Pulmonary artery endothelial cell (primary cell): ENCODE measurements at regions not wholly inside any gene's neighbourhood (a gene's known extent, or its start where the extent isn't known, plus 50 kb on each side); places are given as distances from the start of the nearest gene placed in this dataset.
"Not testable (repeated sequence)": the region's sequence is repeated elsewhere in the genome, so short reads cannot be mapped to it uniquely, and the experiment has no call there.

Experiments
- DNase-seq: peaks from one replicate; pipeline ENCODE4 v3.0.0-alpha.2; 2011; ENCODE audit warnings: low read depth, low spot score

DNA sequence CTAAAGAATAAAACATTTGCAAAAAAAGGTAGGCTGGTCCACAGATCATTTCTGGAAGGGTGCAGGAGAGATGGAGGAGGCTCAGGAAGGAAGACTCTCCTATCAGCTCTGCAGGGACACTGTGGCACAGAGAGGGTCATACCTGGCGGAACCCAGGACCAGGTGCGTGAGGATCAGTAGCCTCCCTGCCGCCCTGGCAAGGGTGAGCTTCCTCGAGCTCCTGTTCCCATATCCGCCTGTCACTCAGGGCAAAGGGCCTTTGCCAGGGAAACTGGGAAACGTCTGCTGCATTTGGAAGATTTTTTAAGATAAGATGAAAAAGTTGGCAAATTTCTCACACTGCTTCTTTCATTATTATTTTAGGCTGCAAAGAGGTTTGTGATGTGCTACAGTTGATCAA is 112.1 kb upstream of the TIAM1 start:
- DNase-seq, result no peak

DNA sequence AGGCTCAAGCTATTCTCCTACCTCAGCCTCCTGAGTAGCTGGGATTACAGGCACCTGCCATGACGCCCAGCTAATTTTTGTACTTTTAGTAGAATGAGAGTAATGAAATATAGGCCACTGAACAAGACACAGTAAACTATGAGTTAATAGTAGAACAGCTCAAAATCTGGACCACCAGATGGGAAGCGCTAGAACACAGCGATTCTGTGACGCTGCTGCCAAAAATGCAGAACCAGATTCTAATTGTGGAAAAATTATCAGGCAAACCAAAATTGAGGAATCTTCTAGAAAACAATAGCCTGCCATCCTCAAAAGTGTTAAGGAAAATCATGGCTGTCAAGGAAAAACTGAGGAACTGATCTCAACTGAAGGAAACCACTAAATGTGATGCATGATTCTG is 111.4 kb upstream of the TIAM1 start:
- no peak for DNase-seq

DNA sequence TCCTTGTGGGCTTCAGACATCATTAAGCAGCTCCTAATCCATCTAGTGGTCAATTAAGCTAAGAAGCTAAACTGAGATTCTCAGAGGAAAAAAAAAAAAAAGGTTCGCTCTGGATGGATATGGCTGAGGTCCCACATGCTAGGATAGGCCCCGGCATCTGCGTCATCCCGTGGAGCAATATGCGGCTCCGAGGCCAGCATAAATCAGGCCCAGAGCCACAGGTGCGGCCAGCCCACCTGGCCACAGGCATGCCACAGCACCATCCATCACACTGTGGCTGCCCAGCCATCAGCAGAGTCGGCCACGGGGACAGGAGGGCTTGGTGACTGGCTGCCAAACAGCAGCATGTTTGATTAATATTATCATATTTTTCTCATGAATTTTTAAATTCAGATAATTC is 106.9 kb upstream of the TIAM1 start:
- DNase-seq, result no peak

DNA sequence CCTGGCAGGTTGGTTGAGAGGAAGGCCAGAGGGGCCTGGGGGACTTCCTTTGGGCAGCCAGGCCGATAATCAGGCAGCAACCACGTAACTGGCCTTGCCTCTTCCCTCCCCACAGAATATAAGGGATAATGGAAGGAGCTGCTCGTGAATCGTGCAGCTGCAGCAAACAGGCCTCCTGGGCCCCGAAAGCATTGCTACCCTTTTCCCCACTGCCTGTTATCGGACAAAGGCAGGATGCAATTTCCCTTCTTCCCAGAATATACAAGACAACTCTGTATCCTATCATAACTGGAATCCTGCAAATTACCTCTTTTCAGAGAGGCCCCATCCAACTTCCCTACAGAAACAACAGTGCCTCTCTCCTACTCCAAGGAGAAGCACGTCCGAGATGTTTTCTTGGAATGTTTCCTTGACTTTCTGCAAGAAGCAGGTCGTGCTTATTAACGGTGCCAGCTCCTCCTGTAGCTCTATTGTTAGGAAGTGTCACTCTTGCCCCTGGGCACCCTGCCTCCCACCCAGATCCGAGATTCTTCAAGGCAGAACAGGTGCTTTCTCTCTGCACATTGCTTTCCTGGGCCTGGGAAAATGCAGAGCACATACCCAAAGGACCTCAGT is 106.0 kb upstream of the TIAM1 start:
- DNase-seq, result no peak

DNA sequence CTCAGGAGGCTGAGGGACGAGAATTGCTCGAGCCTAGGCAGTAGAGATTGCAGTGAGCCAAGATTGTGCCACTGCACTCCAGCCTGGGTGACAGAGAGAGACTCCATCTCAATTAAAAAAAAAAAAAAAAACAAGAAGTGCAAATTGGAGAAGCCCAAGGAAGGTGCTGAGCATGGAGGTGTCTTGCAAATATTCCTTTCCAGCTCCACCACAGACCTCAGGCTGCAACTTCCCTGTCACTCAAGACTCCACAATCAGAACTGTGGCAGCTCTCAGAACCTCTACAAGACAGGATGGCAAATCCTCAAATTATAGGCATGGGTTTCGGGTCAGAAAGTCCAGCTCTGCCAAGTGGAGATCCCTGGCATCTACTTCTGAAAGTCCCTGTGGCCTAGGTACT is 104.4 kb upstream of the TIAM1 start:
- DNase-seq, result no peak

DNA sequence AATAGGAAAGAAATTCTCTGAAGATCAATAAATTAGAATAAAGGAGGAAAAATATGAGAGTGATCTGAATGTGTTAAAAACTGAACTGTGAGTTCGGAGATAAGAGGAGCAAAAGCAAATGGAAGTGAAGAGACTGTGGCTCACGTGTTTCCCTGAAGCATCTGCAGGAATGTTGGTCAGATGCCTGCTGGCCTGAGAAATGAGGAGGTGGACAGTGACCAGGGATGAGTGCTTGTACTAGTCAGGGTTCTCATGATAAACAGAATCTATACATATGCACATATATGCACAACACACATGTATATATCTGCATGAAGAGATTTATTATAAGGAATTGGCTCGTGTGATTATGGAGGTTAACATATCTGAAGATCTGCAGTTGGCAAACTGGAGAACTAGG is 103.4 kb upstream of the TIAM1 start:
- DNase-seq, result no peak

DNA sequence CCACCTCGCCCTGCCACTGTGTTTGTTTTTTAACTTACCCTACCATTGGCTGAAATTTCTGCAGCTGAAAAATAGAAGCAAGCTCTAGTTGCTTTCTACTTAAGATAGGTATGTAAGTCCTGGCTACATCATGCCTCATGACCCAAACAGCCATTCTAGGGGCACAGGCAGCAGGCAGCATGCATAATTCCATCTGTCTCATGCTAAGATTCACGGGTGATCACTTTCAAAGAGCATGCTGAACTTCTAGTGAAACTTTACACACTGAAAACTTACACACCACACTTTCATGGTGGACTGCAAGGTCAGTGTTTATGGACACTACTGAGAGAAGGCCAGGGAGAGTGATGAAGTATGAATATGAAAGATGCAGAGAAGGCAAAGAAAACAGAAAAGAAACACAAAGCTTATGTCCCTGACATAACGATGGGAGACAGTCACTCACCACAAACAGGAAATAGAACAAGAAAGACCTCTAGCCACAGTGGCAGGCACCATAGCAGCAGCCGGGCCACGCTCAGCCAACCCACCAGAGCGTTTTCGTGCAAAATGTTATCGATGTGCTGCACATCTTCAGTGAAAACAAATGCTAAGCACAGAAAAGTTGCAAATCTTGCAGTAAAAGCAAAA is 102.3 kb upstream of the TIAM1 start:
- DNase-seq, result no peak

DNA sequence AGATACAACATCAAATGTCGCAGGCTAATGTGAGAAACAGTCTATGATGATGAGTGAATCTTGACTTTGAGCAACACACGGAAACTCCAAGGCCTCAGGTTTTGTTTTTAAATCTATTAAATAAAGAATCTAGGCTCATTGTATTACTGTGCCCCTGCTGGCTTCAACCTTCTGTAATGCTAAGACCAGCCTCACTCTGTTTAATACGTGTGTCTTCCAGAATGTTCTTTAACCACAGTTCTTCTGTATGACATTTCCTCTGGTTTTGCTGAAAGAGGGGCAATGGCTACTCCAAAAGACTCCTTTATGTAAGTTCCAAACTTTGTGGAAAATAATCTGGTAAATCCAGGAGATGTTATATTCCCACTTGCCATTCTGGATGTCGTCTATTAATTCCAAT is 101.1 kb upstream of the TIAM1 start:
- no peak for DNase-seq

DNA sequence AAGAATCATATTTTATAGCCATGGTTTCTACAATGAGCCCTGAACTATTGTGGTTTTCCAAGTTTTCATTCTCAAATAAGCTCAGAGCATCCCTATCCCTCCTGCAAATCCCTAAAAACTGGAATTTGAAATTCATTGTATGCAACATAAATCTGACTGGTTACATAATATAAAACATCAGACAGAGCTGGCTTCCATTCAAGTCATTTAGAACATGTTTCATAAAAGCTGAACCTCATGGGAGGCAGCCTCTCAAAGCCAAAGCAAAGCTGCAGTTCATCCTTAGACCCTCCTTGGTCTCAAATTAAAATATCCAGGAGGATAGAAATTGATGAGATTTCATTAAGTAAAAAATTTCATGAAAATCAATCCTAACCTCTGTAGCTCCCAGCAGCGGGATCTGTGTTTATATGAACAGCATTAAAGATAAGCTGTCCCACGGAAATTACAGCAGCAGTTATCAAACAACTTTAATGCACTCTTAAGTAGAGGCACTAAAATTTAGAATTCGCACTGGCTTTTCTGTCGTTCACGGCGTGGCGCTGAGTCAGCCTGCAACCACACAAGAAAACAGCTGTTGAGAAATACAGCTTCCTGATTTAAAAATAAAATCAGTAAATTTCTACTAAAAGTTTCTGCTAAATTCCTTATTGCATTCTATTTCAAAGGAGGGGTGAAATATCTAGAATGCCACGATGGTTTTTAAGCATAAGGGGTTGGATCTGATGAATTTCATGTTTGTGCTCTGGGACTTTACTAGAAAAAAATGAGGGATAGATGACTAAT is 99.9 kb upstream of the TIAM1 start:
- DNase-seq, result no peak

DNA sequence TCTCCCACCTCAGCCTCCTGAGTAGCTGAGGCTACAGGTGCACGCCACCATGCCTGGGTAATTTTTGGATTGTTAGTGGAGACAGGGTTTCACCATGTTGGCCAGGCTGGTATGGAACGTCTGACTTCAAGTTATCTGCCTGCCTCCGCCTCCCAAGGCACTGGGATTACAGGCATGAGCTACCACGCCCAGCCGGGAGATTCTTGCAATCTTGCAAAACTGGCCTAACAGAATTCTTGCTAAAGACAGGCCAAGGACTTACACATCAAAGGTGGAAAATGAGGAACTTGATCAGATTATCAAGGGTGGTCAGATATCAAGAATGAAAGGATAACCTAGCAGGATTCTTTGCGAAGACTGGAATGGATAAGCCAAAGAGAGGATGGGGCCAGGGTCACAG is 98.3 kb upstream of the TIAM1 start:
- DNase-seq, result no peak

DNA sequence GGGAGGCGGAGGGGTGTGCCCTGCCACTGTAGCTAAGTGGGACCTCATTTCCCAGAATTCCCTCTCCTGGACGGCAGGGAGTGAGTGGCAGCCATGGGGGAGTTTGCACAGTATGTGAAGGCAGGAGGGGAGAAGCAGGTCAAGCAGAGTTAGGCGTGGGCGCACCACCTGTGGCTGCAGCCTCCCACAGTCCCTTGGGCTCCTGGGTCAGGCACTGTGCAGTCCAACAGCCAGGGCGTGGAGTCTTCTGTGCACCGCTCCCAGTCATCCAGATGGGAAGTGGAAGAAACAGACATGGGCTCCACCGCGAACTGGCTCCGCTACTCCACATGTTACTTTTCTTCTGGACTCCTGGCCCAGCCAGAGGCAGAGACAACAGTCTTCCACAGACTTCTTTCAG is 85.4 kb upstream of the TIAM1 start:
- no peak for DNase-seq

DNA sequence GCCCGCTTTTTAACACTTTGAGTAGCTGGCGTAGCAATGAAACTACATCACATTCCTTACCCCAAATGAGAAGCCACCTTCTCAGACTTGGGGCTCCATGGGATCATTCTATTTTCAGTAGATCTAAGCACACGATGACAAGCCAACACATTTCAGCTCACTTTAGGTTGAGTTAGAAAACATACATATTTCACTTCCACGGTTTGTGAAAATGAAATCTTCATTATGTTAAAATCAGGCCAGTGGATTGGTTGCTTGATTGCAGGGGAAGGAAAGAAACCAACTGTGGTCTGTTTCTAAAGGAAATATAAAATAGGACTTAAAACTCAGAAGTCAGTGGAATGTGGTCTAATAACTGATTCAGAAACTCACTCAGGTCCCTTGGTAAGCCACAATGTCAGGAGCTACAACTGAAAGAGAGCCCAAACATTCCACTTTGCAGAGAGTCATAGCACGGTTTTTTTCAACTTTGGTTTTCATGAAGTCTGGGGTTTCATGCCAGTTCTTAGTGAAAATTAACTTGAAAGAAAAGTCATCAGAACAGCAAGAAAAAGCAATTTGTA is 82.3 kb upstream of the TIAM1 start:
- no peak for DNase-seq

DNA sequence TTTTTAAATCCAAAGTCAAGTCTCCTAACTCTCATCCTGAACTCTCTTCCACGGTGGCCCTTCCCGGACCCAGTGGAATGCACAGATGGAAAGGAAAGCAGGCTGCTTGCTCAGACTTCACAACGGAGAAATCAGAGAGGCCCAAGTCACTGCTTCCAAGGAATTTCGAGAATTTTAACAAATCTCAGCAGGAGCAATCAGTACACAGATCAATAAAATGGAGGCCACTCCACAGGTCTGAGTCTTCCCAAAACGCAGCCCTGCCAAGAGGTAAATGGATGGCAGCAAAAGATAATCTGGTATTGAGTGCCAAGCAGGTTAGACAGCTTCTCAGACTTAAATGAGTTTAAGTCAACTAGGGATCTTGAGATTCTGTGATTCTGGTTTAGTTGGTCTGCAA is 81.1 kb upstream of the TIAM1 start:
- no peak for DNase-seq

DNA sequence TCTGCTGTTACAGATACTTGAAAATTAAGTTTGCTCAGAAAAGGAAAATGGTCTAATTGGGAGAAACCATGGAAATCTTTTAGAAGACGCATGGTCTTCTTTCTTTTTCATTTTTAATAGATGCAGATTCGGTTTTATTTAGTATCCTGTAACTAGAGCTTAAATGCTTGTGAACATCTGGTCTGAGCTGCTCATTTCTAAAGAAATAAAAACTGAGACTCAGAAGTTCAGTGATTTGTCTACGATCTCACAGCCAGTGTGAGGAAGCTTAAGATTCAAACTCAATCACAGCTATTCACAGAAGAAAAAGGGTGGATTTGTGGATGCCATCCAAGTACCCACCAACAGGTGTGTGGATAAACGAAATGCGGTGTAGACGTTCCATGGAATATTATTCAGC is 80.0 kb upstream of the TIAM1 start:
- no peak for DNase-seq

DNA sequence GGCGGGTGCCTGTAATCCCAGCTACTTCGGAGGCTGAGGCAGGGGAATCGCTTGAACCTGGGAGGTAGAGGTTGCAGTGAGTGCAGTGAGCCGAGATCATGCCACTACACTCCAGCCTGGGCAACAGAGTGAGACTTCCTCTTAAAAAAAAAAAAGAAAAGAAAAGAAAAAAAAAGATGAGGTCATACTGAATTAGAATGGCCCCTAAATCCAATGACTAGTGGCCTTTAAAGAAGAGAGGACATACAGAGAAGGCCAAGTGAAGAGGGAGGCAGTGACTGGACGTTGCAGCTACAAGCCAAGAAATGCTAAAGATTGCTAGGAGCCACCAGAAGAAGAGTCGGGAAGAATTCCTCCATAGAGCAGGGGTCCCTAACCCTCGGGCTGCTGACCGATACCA is 76.9 kb upstream of the TIAM1 start:
- DNase-seq, result no peak

DNA sequence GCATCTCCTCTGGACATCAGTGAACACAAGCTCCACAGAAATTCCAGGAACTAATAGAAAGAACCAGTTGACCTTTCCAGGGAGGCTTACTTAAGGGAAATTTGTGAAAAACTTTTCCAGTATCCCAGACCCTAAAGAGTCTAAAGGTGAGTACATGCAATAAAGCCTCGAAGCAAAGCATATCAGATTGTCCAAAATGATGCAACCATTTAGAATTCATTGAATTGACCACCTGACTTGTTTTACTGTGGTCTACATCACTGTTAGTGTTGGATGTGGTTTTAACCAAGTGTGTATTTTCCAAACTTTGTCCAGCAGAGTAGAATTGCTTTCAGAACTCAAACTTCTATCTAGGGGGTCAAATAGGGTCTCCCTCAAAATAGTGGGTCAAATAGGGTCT is 76.3 kb upstream of the TIAM1 start:
- no peak for DNase-seq

DNA sequence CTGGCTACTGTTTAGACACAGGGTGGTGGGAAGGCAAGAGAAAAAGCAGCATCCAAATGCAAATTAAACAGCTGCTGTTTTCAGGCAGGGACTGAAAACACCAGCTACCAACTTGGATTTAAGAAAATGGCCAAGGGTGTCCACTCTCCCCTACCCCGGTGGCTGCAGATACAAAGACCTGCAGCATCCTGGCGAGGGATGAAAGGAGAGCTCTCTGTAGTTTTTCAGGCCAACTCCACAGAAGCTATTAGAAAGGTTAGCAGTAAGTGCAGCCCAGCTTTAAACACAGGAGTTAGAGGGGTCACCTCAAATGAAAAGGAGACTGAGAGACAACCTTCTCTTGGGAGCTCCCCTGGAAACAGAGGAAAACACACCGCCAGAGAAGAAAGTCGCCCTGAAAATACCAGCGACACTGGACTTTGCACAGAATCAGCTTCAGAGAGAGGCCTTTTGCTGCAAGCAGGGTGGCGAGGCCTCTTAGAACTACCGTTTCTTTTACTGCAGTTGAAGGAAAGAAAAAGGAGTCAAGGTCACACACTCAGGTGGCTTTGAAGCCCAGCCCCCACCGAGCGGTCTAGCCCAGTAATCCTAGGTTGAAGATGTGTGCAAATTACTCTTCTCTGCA is 74.4 kb upstream of the TIAM1 start:
- DNase-seq, result no peak

DNA sequence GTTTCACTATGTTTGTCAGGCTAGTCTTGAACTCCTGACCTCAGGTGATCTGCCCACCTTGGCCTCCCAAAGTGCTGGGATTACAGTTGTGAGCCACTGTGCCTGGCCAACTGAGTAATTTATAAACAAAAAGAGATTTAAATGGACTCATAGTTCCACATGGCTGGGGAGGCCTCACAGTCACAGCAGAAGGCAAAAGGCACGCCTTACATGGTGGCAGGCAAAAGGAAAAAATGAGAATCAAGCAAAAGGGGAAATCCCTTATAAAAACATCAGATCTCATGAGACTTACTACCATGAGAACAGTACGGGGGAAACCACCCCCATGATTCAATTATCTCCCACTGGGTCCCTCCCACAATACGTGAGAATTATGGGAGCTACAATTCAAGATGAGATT is 73.2 kb upstream of the TIAM1 start:
- not testable (repeated sequence) for DNase-seq

DNA sequence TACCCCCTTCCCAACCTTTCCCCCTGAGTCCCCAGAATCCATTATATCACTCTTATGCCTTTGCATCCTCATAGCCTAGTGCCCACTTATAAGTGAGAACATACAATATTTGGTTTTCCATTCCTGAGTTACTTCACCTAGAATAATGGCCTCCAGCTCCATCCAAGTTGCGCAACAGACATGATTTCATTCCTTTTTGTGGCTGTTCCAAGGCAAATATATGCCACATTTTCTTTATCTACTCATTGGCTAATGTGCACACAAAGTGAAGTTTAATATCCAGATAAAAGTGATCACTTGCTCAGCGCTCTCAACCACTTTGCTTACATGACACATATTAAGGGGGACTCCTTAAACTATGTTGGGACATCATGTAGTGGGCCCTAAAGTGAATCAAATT is 72.4 kb upstream of the TIAM1 start:
- DNase-seq, result no peak

DNA sequence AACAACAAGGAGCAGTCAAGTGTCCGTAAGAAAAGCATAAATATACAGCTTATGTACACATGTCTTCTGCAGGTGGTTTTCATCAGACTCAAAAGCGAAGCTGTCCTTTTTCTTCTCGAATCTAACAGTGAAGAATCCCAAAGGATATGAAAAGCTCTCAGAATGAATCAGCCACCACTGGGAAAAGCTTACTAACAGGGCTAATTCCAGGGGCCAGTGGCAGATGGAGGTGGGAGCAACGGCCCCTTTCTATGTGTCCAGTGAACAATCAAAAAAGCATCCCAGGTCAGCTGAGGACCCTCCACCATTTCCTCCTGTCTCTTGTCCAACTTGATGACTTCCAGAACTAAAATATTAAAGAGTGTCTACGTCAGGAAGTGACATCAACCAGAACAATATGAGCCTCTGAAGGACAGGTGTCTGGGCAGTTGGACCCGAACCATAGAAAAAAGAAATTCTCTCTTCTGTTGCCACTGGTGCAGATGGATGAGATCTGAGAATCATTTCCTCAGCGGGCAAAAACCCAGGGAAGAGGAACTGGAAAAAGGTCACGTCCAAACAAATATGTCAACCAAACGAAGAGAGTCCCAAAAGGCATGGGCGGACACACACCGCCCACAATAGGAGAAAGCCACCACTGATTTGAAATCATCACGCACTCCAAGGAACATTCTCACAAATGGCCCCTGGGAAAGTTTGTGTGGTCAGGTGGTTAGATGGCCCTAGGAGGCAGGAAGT is 70.4 kb upstream of the TIAM1 start:
- DNase-seq, result no peak

DNA sequence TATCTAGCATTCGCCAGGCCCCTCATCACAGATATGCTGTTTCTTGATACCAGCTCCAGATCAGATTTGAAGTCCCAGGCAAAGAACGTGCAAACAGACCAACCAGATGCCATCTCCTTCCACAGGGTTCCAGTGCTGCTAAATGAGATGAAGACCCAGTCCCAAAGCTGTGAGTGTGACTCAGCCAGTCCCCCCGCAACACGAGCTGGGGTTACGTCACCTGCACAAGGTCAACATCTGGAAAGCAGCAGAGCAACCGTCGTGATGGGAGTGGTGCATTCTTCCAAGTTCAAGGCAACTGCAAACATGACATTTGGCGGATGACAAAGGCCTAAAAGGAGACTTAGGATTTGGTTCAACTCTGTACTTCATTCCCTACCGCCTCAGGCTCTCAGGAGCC is 69.6 kb upstream of the TIAM1 start:
- no peak for DNase-seq
